ENCODE measurements at regions not wholly inside any gene's neighbourhood (a gene's known extent, or its start where the extent isn't known, plus 50 kb on each side); places are given as distances from the start of the nearest gene placed in this dataset.

DNA sequence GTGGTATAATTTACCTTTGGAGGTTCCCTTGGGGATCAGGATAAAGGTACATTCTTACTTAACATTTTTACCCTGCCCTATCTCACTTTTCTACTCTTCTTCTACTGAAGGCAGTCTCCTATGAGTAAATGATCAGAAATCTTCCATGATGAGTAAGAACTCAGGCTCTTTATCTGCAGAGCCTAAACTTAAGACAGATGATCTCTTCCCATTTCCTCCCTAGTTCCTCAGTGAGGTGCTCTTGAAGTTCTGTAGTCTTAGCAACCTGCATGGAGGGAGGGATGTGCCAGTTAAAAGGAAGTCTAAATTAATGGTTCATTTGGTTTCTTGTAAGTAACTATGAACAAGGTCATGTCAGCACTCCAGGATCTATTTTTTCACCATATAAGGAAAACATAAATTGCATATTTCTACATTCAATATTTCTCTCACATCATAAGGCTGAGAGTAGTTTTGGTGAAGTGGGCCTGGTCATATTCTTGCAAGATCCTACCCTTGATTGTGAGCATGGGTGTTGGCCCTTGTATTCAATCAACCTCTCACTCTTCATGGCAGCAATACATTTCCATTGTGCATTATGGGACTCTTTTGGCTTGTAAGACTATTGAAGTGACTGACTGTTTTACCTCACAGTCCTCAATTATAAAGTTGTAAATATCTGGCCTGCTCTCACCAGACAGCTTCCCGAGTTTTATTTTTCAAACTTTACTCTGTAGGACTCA lies 295.5 kb downstream of the SLC7A11 start:
- no peak for TF ChIP-seq RXRA (IDR thresholded peaks at IDR 0.05; ENCODE audit: borderline replicate concordance, low read depth)
- TF ChIP-seq ZBTB33 (IDR thresholded peaks at IDR 0.05; ENCODE audit: borderline replicate concordance, low read depth) = no peak
- TF ChIP-seq, protein P1, sequence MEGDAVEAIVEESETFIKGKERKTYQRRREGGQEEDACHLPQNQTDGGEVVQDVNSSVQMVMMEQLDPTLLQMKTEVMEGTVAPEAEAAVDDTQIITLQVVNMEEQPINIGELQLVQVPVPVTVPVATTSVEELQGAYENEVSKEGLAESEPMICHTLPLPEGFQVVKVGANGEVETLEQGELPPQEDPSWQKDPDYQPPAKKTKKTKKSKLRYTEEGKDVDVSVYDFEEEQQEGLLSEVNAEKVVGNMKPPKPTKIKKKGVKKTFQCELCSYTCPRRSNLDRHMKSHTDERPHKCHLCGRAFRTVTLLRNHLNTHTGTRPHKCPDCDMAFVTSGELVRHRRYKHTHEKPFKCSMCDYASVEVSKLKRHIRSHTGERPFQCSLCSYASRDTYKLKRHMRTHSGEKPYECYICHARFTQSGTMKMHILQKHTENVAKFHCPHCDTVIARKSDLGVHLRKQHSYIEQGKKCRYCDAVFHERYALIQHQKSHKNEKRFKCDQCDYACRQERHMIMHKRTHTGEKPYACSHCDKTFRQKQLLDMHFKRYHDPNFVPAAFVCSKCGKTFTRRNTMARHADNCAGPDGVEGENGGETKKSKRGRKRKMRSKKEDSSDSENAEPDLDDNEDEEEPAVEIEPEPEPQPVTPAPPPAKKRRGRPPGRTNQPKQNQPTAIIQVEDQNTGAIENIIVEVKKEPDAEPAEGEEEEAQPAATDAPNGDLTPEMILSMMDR (IDR thresholded peaks at IDR 0.05) = no peak
- TF ChIP-seq POLR2AphosphoS5 (IDR thresholded peaks at IDR 0.05; ENCODE audit: low read depth, low read length) = no peak
- TF ChIP-seq FOXJ3 (CRISPR knock-in tag; IDR thresholded peaks at IDR 0.05) = no peak
- TF ChIP-seq USF1 (IDR thresholded peaks at IDR 0.05; ENCODE audit: borderline replicate concordance, low read depth) = no peak
